IgD-negative memory B cell (primary cell): ENCODE measurements at regions not wholly inside any gene's neighbourhood (a gene's known extent, or its start where the extent isn't known, plus 50 kb on each side); places are given as distances from the start of the nearest gene placed in this dataset.
"Not testable (repeated sequence)": the region's sequence is repeated elsewhere in the genome, so short reads cannot be mapped to it uniquely, and the experiment has no call there.

Source experiments
- H3K27ac Mint-ChIP-seq, 3 donors: one replicate each; pipeline ENCODE4 v1.8.0; 2020 to 2022; ENCODE audit warnings: mild to moderate bottlenecking in 3 of 3, mixed read lengths in 3 of 3, moderate library complexity in 1 of 3
- H3K27me3 Mint-ChIP-seq: one replicate; pipeline ENCODE4 v1.8.0; 2021; ENCODE audit warnings: mixed read lengths
- H3K36me3 Mint-ChIP-seq: one replicate; pipeline ENCODE4 v1.8.0; 2020; ENCODE audit warnings: mild to moderate bottlenecking, mixed read lengths
- H3K4me1 Mint-ChIP-seq, 3 donors: one replicate each; pipeline ENCODE4 v1.8.0; 2020 to 2022; ENCODE audit warnings: mixed read lengths in 3 of 3, mild to moderate bottlenecking in 1 of 3
- H3K4me3 Mint-ChIP-seq, 4 donors: one replicate each; pipeline ENCODE4 v1.8.0; 2020 to 2022; ENCODE audit warnings: mild to moderate bottlenecking in 4 of 4, mixed read lengths in 4 of 4, moderate library complexity in 3 of 4
- H3K9me3 Mint-ChIP-seq, 3 donors: one replicate each; pipeline ENCODE4 v1.8.0; 2020 to 2021; ENCODE audit warnings: mixed read lengths in 3 of 3, mild to moderate bottlenecking in 1 of 3

DNA sequence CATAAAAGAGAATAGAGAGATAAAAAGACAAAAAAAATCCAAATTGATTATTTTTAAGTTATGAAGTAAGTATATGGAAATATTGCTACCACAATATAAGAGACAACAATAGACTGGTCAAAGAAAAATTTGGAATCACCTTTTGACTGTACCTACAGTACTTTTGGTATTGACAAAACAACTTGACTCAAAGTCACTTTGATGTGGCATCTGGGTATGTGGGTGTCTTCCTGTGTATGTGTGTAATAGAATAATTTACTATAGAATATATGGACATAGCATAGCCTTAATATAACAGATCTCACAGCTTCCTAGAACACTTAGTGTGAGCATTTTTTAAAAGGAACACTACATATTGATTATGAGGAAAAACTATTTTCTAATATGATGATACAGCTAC is 1016.2 kb upstream of the PCDH20 start:
- no peaks in the 10 kb centered on the region for H3K36me3 Mint-ChIP-seq
- H3K9me3 Mint-ChIP-seq = peaks cover 0 to 2% (median 2%) of the 10 kb centered on the region in 3 donors
- H3K27ac Mint-ChIP-seq = no peak overlapping the region
- no peak overlapping the region for H3K4me3 Mint-ChIP-seq
- H3K27me3 Mint-ChIP-seq = no peaks in the 10 kb centered on the region
- H3K4me1 Mint-ChIP-seq = no peaks in the 10 kb centered on the region

DNA sequence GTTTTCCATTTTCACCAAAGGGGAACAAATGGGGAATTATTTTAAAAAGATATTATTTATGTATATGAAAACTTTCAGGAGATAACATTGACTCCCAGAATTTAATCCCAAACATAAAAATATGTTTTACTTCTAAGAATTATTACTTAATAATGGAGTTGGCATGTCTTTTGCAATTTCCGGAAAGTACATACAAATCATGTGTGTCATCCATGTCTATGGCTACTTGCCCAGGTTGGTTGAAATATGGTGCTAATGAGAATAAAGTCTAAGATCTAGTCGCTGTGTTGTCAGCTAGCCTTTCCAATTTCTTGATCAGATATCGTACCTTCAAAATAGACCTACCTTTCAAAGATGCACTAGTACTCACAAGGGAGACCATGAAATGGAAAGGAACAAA is 1003.2 kb upstream of the PCDH20 start:
- H3K4me3 Mint-ChIP-seq = no peak overlapping the region
- H3K27ac Mint-ChIP-seq = no peak overlapping the region
- no peaks in the 10 kb centered on the region for H3K36me3 Mint-ChIP-seq
- H3K9me3 Mint-ChIP-seq = peaks cover 0 to 4% (median 0%) of the 10 kb centered on the region in 3 donors
- H3K27me3 Mint-ChIP-seq = no peaks in the 10 kb centered on the region
- H3K4me1 Mint-ChIP-seq = peaks cover 0 to 2% (median 0%) of the 10 kb centered on the region in 3 donors

DNA sequence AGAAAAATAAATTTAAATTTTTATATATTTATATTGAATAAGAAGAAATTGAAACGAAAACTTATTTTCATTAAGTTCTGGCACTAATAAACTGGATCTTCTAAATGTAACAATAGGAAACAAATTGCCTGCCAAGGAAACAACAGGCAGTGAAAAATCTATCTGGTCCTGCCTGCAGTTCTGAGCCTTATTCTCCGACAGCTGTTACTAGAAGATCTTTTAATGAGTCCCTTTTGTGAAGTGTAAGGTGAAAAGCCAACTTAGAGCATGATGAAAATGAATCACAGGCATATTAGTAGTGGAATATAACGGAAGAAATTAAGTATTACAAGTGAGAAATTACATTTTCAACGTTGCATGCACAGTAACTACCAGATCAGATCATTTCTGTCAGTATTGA is 1002.7 kb upstream of the PCDH20 start:
- peaks cover 0 to 2% (median 0%) of the 10 kb centered on the region in 3 donors for H3K4me1 Mint-ChIP-seq
- H3K4me3 Mint-ChIP-seq = no peak overlapping the region
- no peaks in the 10 kb centered on the region for H3K36me3 Mint-ChIP-seq
- no peak overlapping the region for H3K27ac Mint-ChIP-seq
- H3K27me3 Mint-ChIP-seq = no peaks in the 10 kb centered on the region
- peaks cover 0 to 4% (median 0%) of the 10 kb centered on the region in 3 donors for H3K9me3 Mint-ChIP-seq

DNA sequence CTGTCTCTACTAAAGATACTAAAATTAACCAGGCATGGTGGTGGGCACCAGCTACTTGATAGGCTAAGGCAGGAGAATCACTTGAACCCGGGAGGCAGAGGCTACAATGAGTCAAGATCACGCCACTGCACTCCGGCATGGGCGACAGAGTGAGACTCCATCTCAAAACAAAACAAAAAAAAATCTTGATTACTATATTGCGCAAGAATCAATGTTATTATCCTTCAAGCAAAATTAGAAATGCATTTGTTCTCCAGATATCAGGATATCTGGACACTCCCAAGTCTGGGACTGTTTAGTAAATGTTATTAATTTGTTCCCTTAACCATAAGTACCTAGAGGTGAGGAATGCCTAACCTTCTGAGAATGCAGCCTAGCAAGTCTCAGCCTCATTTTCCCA is 992.2 kb upstream of the PCDH20 start:
- no peaks in the 10 kb centered on the region for H3K27me3 Mint-ChIP-seq

DNA sequence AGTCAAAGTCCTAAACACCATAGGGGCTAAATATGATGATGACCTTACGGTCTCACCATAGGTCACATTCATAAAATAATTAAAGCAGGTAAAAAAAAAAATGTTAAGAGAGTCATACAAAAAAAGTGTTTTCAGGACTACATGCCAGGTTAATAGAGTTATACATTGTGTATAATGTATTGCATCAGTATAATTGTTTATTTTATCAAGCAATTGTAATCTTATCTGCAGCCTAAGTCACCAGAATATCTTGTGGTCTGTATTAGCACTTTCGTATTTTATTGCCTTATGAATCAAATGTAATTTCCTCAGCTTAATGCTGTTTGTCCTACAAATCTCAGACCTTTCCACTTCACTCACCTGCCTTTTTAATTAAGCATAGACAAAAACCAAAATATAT is 972.9 kb upstream of the PCDH20 start:
- H3K4me1 Mint-ChIP-seq = no peaks in the 10 kb centered on the region
- H3K36me3 Mint-ChIP-seq = no peaks in the 10 kb centered on the region
- H3K9me3 Mint-ChIP-seq = peaks cover 0 to 3% (median 0%) of the 10 kb centered on the region in 3 donors
- H3K27ac Mint-ChIP-seq = no peak overlapping the region
- no peak overlapping the region for H3K4me3 Mint-ChIP-seq
- no peaks in the 10 kb centered on the region for H3K27me3 Mint-ChIP-seq

More for the DNA sequence above, 992.2 kb upstream of the PCDH20 start:
- H3K4me1 Mint-ChIP-seq = no peaks in the 10 kb centered on the region
- no peak overlapping the region for H3K27ac Mint-ChIP-seq
- peaks cover 2 to 21% (median 9%) of the 10 kb centered on the region in 3 donors for H3K9me3 Mint-ChIP-seq
- H3K4me3 Mint-ChIP-seq = no peak overlapping the region
- H3K36me3 Mint-ChIP-seq = no peaks in the 10 kb centered on the region

DNA sequence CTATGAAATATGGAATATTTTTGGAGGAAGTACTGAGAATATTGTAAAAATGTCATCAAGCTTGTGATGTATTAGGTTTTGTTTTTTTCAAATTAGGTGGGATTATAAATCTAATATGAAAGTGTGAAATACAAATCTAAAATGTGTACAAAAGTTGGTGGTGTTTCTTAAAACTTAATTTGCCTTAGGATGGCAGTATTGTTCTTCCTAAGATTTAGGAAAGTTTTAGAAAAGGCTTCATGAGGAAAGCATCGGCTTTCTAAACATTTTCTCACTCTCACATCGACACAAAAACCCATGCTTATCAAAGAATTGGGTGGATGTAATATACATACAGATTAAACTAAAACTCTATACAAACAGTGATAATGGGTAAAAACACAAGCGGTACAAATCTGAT is 972.0 kb upstream of the PCDH20 start:
- H3K9me3 Mint-ChIP-seq = peaks cover 0 to 3% (median 0%) of the 10 kb centered on the region in 3 donors
- H3K36me3 Mint-ChIP-seq = no peaks in the 10 kb centered on the region
- no peaks in the 10 kb centered on the region for H3K4me1 Mint-ChIP-seq
- H3K27me3 Mint-ChIP-seq = no peaks in the 10 kb centered on the region
- H3K27ac Mint-ChIP-seq = no peak overlapping the region
- no peak overlapping the region for H3K4me3 Mint-ChIP-seq

DNA sequence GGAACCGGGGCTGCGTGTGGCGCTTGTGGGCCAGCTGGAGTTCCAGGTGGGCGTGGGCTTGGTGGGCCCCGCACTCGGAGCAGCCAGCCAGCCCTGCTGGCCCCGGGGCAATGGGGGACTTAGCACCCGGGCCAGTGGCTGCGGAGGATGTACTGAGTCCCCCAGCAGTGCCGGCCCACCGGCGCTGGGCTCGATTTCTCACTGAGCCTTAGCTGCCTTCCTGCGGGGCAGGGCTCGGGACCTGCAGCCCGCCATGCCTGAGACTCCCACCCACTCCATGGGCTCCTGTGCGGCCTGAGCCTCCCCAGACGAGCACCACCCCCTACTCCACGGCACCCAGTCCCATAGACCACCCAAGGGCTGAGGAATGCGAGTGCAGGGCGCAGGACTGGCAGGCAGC is 963.6 kb upstream of the PCDH20 start:
- H3K4me3 Mint-ChIP-seq, H3K36me3 Mint-ChIP-seq, H3K4me1 Mint-ChIP-seq, H3K27ac Mint-ChIP-seq, H3K9me3 Mint-ChIP-seq, H3K27me3 Mint-ChIP-seq: not testable (repeated sequence)

DNA sequence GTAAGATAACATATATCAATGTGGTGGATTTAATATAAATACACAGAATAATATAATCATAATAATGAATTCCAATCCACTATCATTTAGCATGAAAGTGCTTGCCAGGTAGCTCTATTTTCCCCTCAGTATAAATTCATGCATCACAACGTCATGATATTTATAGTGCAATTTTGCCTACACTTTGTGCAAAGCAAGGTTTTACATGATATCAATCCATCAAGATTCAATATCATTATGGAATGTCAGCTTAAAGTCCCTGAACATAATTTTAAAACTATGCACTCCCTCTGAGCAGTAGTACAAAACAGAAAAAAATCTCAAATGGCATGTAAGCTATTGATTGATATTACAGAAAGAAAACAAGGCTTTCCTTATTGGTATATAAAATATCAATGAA is 962.2 kb upstream of the PCDH20 start:
- Mint-ChIP-seq H3K27me3 (no peaks in the 10 kb centered on the region), H3K4me3 (no peak overlapping the region), H3K36me3 (no peaks in the 10 kb centered on the region), H3K9me3 (peaks cover 3 to 4% (median 3%) of the 10 kb centered on the region in 3 donors), H3K27ac (no peak overlapping the region), H3K4me1 (no peaks in the 10 kb centered on the region)

DNA sequence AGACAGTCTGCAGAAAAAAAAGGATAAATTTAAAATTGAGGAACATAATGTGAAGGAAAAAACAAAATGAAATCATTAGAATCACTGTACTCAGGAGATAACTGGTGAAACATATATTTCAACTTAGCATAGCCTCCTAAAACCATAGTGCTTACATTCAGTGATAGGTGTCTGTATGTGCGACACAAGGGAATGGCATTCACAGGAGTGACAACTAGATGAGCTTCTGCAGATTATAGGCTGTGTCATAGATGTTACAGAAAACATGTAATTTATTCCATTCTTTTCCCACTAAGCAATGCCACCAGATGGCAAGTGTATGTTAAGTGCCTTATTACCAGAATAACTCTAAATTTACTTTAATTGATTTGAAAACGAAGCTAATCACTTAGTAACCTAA is 960.0 kb upstream of the PCDH20 start:
- no peaks in the 10 kb centered on the region for H3K4me1 Mint-ChIP-seq
- no peak overlapping the region for H3K4me3 Mint-ChIP-seq
- no peaks in the 10 kb centered on the region for H3K27me3 Mint-ChIP-seq
- no peaks in the 10 kb centered on the region for H3K36me3 Mint-ChIP-seq
- H3K9me3 Mint-ChIP-seq = peaks cover 2 to 3% (median 3%) of the 10 kb centered on the region in 3 donors
- no peak overlapping the region for H3K27ac Mint-ChIP-seq

DNA sequence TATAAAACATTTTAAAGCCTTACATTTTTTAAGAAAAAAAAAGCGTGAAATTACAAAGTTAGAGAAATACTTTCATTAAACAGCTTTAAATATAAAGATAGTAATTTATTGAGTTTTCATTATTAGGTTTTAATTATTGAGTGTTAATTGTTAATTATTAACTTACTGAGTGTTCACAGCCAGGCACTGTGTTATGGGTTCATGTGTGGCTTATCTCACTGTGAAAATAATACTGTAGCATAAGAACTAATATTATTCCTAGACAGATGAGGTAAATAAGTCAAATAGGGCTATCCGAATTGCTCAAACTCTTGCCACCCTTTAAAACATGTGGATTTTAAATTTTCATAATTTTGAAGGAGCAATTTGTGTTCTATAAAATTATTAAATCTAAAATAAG is 956.1 kb upstream of the PCDH20 start:
- peaks cover 0 to 7% (median 2%) of the 10 kb centered on the region in 3 donors for H3K9me3 Mint-ChIP-seq
- H3K4me1 Mint-ChIP-seq = no peaks in the 10 kb centered on the region
- no peak overlapping the region for H3K27ac Mint-ChIP-seq
- H3K36me3 Mint-ChIP-seq = no peaks in the 10 kb centered on the region
- H3K27me3 Mint-ChIP-seq = no peaks in the 10 kb centered on the region
- H3K4me3 Mint-ChIP-seq = no peak overlapping the region

DNA sequence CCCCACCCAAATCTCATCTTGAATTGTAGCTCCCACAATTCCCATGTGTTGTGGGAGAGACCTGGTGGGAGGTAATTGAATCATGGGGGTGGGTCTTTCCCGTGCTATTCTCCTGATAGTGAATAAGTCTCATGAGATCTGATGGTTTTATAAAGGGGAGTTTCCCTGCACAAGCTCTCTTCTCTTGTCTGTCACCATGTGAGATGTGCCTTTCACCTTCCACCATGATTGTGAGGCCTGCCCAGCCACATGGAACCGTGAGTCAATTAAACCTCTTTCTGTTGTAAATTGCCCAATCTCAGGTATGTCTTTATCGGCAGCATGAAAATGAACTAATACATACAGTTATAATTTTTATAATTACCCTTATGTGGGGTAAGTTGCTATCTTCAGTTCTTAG is 952.3 kb upstream of the PCDH20 start:
- not testable (repeated sequence) for H3K4me1 Mint-ChIP-seq, H3K36me3 Mint-ChIP-seq, H3K27me3 Mint-ChIP-seq, H3K4me3 Mint-ChIP-seq, H3K27ac Mint-ChIP-seq
- peaks cover 0 to 12% (median 2%) of the 10 kb centered on the region in 3 donors for H3K9me3 Mint-ChIP-seq

DNA sequence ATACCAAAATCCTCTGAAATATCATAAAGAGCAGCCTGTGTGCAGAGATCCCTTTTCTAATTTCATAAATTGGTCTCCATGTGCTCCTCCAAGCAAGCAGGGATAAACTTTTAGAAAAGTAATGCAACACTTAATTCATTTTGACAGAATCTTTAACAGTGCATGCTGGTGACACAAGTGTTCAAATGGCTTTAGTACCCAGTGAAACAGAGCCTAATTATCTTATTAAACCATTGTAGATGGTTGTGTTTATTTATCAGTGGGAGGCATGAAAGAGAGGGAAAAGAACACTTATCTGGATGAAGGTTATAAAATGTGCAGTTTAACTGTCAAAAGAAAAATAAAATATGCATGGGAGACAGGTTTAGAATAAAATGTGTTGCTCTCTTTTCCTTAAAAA is 945.0 kb upstream of the PCDH20 start:
- H3K9me3 Mint-ChIP-seq = no peaks in the 10 kb centered on the region
- H3K4me1 Mint-ChIP-seq = no peaks in the 10 kb centered on the region
- no peak overlapping the region for H3K27ac Mint-ChIP-seq
- H3K4me3 Mint-ChIP-seq = no peak overlapping the region
- H3K36me3 Mint-ChIP-seq = no peaks in the 10 kb centered on the region
- no peaks in the 10 kb centered on the region for H3K27me3 Mint-ChIP-seq

DNA sequence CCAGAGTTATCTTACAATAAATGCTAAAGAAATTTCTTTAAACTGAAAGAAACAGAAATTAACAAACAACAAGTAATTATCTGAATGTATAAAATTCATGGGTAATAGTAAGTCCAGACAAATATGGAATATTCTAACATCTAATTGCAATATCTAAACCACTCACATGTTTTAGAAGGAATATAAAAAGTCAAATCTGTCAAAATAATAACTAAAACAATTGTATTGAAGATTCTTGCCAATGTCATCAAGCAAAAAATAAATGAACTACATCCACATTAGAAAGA is 942.9 kb upstream of the PCDH20 start:
- Mint-ChIP-seq H3K27me3 (no peaks in the 10 kb centered on the region), H3K4me3 (no peak overlapping the region), H3K4me1 (no peaks in the 10 kb centered on the region), H3K36me3 (no peaks in the 10 kb centered on the region), H3K9me3 (peaks cover 0 to 2% (median 0%) of the 10 kb centered on the region in 3 donors), H3K27ac (no peak overlapping the region)

DNA sequence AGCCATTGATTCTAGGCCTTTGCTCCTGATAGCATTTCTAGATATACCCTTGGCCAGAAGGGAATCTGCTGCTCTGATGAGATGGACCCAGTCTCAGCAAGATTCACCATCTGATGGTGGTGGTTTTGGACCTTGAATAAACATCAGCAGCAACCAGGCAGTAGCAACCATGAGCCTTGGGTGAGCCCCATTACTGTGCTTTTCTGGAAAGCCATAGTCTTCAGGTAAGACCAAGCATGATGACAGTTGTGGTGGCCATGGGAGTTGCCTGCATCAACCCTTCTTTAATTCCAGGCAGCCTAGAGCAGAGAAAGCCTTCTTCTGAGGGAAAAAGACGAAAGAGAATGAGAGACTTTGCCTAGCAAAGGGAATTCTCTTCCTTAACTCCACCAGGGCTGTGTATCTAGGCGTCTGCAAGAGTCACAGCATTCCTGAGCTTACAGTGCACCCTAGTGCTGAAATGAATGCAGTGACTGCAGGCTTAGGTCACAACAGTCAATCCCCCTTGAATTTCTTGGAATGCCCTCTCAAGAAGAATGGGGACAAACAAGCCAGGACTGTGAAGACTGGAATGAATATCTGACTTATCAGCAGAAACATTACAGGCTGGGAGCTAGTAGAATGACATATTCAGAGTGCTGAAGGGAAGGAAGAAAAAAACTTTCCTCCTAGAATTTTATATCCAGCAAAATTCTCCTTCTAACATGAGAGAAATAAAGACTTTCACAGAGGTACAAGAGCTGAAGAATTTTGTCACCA is 942.4 kb upstream of the PCDH20 start:
- Mint-ChIP-seq H3K27ac (no peak overlapping the region), H3K9me3 (peaks cover 0 to 2% (median 0%) of the 10 kb centered on the region in 3 donors), H3K27me3 (no peaks in the 10 kb centered on the region), H3K4me3 (no peak overlapping the region), H3K4me1 (no peaks in the 10 kb centered on the region), H3K36me3 (no peaks in the 10 kb centered on the region)

DNA sequence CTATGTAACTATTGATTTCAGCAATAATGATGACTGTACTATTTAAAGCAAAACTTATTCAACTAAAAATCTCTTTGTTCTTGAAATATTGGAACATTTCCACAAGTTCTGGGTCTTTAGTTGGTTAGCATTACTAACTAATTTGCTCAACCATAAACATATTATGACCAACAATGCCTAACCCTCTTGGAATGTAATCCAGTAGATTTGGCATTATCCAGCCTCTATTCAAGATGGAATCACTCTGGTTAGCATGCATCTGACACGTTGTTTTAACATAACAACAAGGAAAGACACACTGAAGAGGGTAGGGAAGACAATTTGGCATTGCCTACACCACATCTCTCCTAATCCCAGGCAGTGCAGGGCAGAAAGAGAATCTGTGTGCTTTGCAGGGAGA is 941.3 kb upstream of the PCDH20 start:
- H3K27me3 Mint-ChIP-seq = no peaks in the 10 kb centered on the region
- H3K27ac Mint-ChIP-seq = no peak overlapping the region
- no peaks in the 10 kb centered on the region for H3K36me3 Mint-ChIP-seq
- peaks cover 0 to 2% (median 0%) of the 10 kb centered on the region in 3 donors for H3K9me3 Mint-ChIP-seq
- H3K4me3 Mint-ChIP-seq = no peak overlapping the region
- H3K4me1 Mint-ChIP-seq = no peaks in the 10 kb centered on the region

DNA sequence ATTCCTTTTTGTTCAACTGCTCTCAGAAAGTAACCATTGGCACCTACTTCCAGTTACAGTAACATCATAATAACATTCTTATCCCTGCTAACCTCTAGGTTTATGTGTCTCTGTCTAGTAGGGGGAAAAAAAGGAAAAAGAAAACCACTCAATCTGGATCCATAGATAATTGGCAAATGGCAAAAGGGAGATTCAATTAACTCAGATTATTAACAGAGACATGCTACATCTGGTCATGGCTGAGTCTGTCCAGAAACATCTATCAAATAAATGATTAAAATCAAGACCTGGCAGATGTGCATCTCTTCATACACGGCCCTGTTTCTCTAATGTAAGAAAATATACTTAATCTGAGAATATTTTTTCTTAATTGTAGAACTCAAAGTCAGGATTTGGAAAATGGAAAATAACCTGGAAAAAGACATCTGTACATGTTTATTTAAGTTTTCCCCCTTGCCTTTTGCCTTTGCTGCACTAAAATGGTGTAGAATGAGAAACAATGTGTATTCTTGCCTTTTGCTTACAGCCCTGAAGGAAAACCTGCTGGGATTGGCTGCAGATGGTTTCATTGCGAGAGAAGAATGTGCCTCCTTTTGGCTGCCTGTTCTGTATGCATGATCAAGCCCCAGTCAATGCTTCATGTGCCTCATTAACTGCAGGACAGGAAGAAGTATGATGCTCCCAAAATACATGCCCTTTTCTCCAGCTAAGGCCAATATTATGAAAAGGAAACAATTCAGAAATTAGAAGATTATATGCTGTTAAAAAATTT is 921.6 kb upstream of the PCDH20 start:
- no peak overlapping the region for H3K27ac Mint-ChIP-seq
- H3K9me3 Mint-ChIP-seq = peaks cover 0 to 3% (median 0%) of the 10 kb centered on the region in 3 donors
- no peak overlapping the region for H3K4me3 Mint-ChIP-seq
- no peaks in the 10 kb centered on the region for H3K4me1 Mint-ChIP-seq
- H3K27me3 Mint-ChIP-seq = no peaks in the 10 kb centered on the region
- no peaks in the 10 kb centered on the region for H3K36me3 Mint-ChIP-seq
